SK-N-MC (cell line): ENCODE measurements at regions not wholly inside any gene's neighbourhood (a gene's known extent, or its start where the extent isn't known, plus 50 kb on each side); places are given as distances from the start of the nearest gene placed in this dataset.

ENCODE experiments used
- EZH2 ChIP-seq: fragments of 200-600 bp; sonication (generic); IDR thresholded peaks from one replicate; pipeline ENCODE4 v1.6.1; 2017; ENCODE audit warnings: antibody characterized with exemption
- FOXP2 ChIP-seq: optimal IDR thresholded peaks from 2 replicates; pipeline ENCODE3; 2011; ENCODE audit warnings: mild to moderate bottlenecking, moderate library complexity; ENCODE audit not compliant: insufficient read depth; ENCODE audit errors: extremely low read length, control extremely low read depth
- POLR2AphosphoS5 ChIP-seq: IDR thresholded peaks from 2 replicates; pipeline ENCODE4 v1.6.1; 2012; ENCODE audit warnings: mild to moderate bottlenecking, low read depth, low read length, borderline replicate concordance

GRCh38 chr2:7655629-7656028 lies 738.4 kb downstream of the RNF144A start:
- TF ChIP-seq POLR2AphosphoS5 (no peak), EZH2 (no peak), FOXP2 (no peak)
